NCI-H1694 treated with DMSO at 0.1 percent for 48 hours (cell line): ENCODE measurements at regions not wholly inside any gene's neighbourhood (a gene's known extent, or its start where the extent isn't known, plus 50 kb on each side); places are given as distances from the start of the nearest gene placed in this dataset.

ENCODE experiments used
- DNase-seq: peaks from one replicate; lab custom pipeline; 2025; lab: John Stamatoyannopoulos, UW

DNA sequence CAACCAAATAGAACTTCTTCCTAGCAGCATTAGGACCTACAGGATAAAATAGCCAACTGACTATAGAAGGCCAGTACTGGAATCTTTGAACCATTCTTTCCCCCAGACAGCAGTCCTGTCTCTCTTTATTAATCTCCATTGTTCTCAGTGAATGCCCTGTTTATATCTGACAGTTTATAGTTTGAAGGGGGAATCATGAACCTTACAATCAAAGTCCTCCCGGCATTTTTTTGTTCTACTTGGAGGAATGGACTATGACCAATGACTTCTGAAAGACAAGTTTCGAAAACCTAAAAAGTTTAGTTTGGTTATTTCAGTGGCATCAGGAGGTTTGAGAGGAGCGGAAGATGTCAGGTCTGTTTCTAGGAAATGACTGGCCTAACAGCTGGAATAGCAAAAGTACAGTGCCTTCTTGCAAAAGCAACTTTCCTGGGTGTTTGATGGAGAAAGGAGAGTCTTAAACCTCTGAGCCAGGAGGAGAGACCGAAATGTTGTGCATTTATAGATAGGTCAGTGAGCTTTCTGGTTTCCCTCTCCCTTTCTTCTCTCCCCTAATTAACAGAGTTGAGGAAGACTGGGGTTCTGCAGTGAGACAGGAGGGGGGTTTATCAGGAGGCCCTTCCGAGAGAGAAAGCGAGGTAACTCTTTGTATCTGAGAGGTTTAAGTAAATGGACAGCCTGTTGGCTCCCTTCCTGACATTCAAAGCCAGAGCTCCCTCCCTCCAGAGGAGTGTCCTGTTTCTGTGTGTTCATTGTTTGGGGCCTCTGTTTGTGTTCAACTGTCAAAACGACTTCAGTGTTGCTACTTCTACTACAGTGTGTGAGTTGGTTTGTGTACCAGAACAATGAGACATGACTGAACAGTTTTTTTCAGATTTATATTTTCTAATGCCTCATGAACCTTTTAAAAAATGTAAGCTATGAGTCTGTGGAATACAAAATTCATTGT lies 383.0 kb upstream of the RARB start:
- DNase-seq, result no peak

DNA sequence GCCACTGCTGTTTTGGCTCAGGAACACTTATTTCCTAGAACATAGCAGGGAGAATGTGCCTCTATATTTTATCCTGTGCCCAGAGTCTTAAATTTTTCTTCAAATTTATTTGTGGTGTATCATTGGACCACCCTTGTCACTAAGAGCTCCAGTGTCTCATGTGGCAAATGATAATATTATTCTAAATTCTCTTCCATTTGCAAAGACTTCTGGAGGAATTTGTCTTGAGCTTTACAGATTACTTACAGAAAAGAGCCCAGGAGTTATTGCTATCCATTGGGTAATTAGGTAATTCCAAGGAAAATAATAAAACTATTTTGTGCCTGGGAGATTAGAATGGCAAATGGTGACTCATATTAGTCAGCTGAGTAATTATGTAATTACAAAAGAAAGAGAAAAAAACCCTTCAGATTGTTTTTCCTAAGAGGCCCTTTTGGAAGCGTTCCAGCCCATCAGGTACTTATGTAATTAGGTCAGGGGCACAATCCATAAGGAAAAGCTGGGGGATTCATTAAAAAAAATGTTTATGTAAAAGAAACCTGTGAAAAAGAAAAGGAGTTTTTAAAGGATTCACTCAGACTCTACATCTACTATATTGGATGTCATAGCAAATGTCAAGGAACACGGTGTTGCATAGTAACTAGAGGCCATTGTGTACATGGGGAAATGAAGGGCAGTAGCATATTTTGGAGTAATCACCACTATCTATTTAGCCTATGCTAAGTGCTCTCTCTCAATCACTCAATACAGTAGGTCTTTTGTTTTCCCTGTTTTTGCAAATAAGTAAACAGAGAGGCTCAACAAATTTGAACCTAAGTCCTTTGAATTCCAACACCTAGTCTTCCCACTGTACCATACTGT lies 380.9 kb upstream of the RARB start:
- DNase-seq, result no peak

DNA sequence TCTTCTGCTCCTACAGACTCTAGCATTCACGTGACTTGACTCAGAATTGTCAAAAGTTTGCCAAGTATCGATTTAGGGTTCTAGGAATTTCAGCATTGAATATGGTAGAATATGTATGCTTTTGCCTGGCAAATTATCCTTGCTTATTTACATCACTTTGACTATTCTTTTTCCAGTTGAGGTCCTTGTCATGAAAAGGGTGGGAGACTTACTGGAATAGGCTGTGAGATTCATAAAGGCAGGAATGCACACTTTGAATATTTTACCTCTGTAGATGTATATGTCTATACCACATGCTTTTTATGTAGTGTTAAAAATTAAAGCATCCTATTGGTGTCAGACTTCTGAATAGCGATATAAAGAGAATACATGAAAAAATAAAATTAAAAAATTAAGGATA lies 378.8 kb upstream of the RARB start:
- DNase-seq, result no peak

DNA sequence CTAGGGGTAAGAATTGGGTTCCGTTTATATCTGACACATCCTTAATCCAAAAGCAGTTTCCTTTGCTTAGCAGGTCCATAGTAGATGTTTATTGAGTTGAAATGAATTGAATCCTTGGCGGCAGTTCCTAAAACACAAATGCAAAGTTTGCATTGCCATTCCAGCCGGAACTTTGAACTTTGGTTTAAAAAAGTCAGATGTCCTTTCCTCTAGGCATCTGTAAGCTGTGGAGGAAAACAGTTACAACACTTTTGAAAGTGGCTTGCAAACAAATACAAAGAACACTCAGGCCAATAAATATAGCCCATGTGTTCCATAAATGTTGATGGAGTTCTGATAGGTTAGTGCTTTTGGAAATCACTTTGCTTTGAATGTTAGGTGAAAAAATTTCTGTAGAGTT lies 374.7 kb upstream of the RARB start:
- DNase-seq, result no peak

DNA sequence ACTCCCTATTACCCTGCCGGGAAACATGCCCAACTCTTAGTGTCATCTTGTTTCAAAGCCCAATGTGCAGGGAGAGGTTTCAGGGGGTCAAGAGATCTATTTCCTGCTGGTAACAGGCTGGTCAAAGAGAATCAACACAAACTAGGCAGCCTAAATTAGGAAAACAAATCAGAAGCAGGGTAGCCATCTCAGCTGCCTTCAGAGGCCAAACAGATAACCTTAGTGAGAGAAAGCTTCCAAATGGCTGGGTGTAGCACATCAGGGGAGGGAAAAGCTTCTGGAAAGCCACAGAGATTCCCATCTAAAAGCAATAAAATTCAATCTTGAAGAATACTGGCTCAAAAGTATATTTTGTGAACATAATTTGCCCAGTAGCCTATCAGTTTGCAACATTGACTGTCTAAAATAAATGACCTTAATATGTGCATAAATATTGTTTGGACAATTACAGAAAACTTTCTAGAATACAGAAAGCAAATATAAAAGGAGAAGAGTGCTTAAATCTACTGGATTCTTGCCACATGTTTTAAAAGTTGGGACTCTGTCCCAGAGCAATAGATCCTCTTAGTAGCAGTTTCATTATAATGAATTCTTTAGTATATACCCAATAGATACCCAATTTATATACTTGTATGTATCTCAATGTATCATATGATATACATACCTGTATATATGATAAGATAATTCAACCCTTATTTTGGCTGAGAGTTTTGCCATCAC lies 371.9 kb upstream of the RARB start:
- DNase-seq, result no peak

DNA sequence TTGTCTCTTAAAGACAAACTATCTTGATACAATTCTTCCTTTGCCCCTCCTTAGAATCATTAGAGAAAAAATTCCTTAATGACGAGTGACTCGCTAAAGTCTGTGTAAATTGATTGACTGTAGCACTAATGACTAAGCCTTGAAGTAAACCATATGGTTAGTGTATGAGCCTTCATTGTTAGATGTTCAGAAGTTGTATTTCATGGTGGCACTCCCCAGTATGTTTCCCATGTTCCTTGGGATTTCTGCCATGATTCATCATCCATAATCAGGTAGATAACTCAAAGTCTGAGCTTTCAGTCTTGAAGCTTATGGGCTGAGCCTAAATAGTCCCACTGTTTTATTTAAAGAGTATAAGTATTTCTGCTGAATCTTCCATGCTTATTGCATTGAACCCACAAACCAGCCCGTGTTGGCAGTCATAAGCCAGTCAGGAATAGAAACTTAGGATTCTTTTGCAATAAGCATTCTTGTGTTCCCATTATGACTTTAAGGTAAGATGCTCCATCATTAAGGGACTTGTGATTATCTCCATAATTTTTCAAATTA lies 371.2 kb upstream of the RARB start:
- no peak for DNase-seq

DNA sequence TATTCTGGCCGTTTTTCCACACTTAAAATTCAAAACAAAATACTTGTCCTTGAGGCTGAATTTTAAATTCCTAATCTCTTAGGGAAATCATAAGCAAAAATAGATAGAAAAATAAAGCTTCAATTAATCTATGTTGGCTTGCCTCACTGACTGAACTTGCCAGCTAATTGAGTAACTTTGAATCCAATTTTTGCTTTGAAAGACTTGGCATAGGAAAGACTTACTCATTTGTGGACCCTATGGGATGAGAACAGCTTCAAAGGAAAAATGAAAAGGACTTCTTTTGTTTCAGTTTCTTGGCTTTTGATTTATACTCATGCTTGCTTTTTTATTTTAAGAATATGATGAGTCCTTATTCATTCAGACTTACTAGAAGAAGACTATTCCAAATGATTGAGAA lies 370.7 kb upstream of the RARB start:
- no peak for DNase-seq

DNA sequence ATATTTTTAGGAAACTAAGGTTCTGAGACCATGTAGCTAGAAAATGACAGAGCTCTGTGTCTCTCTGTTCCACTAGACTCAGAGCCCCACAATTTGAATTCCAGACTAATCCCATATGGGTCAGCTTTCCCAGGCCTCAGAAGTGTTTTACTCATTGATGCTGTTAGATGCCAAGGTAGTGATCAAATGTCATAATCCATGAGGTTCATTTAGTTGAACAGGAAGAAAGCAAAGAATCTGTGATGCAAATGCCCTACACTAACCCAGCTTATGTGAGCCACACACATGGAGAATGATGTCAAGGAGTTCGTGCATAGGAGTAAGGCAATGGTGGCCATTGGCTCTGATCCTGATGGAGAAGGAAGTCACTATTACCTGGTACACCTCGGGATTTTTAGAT lies 363.4 kb upstream of the RARB start:
- DNase-seq, result no peak

DNA sequence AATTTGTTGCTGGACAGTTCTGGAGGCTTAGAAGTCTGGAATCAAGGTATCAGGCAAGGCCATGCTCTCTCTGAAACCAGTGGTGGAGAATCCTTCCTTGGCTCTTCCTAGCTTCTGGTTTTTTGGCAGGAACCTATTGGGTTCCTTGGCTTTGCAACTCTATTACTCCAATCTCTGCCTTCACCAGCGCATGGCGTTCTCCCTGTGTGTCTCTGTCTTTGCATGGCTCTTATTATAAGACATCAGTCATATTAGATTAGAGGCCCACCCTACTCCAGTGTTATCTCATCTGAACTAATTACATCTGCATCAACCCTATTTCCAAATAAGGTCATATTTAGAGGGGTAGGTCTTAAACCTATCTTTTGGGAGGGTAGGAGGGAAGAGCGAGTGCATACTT lies 358.1 kb upstream of the RARB start:
- no peak for DNase-seq

DNA sequence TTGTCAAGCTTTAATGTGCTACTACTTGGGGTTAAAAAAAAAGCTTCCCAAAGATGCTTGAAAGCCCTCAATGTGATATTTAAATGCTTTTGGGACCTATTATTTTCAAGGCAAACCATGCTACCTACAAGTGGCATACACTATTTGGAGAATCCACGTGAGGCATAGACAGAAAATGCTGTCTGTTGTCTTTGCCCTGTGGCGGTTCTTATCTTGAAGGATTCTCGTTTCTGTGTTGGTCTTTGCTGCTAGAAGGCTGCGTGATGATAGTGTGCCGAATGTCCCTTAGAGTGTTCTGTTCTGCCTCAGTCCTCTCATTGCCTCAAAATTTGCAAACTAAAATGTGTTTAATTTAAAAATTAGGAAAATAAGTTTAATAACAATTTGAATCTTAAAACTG lies 356.2 kb upstream of the RARB start:
- no peak for DNase-seq

DNA sequence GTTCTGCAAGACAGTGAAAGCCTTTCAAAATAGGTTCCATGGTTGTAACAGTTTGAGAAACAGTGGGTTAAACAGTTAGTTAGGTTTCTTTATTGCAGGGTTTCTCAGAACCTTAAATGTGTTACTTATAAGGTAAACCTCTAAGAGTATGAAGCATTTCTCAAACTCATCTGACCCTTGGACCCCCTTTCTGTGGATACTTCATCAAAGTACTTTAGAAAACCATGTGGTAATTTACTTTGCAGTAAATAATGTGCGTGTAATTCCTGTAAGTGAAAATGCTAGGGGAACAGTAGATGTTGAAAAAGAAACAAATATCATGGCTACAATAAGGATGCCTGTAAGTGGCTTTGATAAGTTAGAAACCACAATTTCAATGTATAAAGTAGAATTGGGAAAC lies 354.6 kb upstream of the RARB start:
- DNase-seq, result no peak

DNA sequence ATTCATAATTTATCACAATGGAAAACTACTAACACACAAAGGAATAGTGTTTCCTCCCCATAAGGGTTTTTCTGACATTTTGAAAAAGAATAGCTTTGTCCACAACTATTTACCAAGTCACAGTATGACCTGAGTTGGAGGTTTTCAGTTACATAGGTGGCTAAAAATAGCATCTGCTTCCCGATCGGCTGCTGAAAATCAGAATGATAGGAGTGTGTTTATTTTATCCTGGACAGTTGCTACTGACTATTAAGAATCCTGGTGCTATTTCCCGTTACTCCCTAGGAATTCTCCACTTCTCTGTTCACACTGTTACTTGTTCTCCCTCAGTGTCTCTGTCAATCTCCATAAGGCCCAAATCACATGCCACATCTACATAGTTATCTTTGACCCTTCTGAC lies 353.9 kb upstream of the RARB start:
- DNase-seq, result no peak

DNA sequence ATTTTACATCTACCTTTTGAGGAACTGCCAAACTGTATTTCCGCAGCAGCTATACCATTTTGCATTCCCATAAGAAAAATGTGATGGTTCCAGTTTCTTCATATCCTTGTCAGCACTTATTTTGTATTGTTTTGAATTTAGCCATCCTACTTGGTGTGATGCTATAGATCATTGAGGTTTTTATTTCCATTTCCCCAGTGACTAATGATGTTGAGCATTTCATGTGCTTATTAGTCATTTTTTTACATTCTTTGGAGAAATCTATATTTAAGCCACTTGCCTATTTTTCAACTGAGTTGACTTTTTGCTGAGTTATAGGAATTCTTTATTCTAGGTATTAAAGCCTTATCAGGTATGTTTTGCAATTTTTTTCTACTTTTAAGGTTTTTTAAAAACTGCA lies 347.6 kb upstream of the RARB start:
- DNase-seq, result no peak

DNA sequence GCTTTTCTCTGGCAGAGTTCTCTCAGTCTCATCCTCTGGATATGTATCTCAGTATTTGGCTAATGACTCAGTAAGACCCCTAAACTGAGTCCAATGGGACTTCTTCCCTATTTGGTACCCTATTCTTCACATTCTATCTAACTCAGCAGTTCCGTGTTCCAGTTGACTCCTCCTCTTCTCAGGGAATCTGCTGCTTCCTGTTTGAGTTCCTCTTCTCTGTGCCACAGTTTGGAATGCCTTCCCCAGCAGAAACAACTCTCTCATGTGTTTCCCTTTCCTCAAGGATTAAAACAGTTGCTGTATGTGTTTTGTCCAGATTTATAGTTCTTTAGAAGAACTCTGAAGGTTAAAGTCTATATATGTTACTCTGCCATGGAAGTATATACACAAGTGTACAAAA lies 344.0 kb upstream of the RARB start:
- no peak for DNase-seq

DNA sequence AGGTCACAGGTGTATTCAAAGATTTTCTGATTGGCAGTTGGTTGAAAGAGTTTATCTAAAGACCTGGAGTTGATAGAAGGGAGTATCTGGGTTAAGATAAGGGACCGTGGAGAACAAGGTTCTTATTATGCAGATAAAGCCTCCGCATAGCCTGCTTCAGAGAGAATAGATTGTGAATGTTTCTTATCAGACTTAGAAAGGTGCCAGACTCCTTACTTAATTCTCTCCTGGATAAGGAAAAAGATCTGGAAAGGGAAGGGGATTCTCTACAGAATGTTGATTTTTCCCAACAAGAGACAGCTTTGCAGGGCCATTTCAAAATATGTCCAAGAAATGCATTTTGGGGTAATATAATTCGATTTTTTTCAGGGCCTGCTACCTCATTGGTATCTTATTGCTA lies 341.3 kb upstream of the RARB start:
- no peak for DNase-seq

DNA sequence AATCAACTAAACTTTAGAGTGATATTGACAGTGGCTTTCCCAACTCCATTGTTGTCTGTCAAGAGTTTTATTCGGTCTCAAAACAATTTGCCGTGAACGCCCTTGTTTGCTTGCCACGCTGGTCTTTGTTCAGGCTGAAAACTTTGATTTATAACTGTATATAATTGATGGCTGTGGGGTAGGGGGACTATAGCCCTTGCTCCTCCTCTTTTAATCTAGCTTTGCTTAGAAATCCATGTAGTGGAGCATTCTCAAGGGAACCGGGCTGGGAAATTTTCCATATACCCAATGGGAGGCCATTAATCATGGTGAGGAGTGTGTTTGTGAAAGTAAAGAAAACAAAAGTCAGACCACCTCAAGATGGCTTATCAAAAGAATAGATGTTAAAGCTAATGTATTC lies 339.8 kb upstream of the RARB start:
- no peak for DNase-seq

DNA sequence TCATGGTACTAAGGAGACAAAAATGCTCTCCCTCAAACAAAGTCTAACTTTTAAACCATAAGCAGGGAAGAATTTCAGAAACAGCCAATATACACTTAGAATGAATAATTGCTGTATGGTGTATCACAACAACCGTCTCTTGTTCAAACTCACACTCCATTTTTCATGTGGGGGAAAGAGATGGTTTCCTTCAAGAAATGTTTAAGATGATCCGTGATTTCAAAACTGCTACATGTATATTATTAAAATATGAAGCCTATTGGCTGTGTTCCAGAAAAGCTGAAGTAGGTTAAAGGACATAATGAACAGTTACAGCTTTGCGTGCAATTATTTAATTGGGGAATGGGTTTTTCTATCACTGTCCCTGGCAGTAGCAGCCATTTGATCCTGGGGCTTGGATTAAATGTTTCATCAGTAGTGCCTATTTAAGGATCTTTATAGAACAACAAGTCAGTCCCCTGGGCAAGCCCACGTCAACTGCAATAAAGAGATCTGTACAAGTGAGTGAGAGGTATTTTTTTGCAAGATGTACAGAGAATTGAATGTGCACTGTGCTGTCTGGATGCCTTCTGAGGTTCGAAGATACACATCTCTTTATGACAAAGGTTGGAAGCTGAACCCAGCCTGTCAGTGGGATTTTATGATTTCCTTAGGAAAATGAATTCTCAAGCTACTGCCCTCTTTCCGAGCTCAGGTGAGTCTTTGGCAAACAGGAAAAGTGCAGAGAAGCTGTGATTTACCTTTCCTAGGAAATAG lies 337.2 kb upstream of the RARB start:
- DNase-seq, result no peak

DNA sequence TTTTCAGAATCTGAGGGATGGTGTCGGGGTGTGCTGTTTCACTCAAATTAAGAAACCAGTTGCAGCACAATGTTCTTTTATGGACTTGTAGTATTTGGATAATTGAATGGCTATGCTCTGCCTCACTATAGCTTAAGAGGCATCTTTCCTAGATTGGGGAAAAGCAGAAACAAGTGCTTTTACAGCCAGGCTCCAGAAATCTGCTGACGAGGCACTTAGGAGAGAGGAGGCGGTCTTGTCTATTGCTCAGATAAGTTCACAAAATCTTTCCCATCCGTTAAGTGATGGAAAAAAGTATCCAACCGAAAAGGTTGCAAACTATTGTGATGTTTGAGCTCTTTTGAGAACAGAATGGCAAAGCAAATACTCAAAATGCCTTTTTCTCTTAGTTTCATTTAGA lies 336.1 kb upstream of the RARB start:
- no peak for DNase-seq

DNA sequence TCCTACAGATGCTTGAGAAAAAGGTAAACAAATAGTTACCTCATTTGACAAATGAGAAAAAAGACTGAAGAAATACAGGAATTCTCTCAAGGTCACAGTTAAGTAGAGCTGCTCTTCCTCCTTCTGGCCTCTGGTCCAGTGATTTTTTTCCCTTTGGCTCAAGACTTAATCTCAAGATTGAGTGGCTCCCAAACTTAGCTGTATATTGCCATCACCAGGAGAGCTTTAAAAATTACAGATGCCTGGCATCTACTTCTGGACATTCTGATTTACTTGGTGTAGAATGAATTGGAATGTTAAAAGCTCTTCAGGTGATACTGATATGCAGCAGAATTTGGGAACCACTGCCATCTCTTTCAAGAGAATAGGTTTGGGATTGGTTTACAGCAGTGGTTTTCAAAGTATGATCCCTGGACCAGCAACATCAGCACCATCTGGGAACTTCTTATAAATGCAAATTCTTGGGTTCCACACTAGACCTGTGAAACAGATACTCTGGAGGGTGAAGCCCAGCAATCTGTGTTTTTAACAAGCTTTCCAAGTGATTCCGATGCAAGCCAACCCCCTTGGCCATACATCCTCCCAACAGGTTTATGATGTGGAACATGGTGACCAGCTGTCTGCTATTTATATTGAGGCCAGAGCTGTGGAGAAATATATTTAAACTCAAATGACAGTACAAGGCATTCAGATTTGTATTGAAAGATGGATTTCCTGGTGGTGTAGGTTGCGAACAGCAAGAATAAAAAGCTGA lies 333.0 kb upstream of the RARB start:
- DNase-seq, result no peak

DNA sequence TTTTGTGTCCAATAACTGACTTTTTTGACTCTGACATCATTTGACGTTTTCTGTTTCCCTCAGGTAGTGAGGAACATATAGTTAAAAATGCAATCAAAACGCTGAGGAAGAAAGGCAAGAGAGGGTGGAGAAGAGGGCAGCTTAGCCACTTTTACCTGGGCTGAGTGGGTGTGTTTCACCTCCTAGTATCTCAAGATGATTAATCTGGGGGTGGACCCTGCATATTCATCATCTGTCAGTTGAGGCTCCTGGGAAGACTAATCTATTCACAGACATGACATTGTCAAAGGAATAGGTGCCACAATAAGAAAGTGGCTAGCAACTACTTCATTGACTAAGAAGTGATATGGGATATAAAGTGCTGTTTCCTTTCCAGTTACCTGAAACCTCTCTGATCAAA lies 331.5 kb upstream of the RARB start:
- DNase-seq, result no peak

DNA sequence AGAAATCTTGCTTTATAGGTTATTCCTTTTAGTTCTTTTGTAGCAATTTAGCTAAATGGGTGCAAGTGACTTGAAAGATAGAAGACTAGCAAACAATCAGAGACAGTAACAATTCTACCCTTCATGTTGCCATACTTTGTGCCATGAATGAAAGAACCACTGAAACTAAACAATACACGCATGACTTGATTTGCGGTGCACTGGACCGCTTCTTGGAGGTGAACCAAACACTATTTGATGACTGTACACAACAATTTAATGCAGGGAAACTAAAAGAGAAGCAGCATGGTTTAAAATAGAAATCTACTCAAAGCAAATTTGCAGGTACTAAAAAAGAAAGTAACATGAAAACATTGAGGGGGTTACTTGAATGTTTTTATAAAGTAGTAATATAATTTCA lies 331.0 kb upstream of the RARB start:
- DNase-seq, result no peak
